ENCODE measurements at regions not wholly inside any gene's neighbourhood (a gene's known extent, or its start where the extent isn't known, plus 50 kb on each side); places are given as distances from the start of the nearest gene placed in this dataset.
A peak's percentile ranks its signal among the peaks of the same experiment; 100 is the strongest.

DNA sequence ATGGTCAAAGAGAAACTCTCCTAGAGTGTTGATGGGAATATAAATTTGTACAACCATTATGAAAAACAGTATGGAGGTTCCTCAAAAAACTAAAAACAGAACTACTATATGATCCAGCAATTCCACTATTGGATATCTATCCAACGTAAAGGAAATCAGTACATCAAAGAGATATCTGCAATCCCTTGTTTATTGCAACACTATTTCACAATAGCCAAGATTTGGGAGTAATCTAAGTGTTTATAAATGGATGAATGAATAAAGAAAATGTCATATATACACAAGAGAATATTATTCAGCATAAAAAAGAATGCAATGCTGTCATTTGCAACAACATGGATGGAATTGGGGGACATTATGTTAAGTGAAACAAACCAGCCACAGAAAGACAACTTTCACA is 1118.1 kb upstream of the PRKX start:
- DNase-seq = no peak
- intact Hi-C loops (cut with DNase I, micrococcal nuclease) = no loop called here
- no peak for ATAC-seq

DNA sequence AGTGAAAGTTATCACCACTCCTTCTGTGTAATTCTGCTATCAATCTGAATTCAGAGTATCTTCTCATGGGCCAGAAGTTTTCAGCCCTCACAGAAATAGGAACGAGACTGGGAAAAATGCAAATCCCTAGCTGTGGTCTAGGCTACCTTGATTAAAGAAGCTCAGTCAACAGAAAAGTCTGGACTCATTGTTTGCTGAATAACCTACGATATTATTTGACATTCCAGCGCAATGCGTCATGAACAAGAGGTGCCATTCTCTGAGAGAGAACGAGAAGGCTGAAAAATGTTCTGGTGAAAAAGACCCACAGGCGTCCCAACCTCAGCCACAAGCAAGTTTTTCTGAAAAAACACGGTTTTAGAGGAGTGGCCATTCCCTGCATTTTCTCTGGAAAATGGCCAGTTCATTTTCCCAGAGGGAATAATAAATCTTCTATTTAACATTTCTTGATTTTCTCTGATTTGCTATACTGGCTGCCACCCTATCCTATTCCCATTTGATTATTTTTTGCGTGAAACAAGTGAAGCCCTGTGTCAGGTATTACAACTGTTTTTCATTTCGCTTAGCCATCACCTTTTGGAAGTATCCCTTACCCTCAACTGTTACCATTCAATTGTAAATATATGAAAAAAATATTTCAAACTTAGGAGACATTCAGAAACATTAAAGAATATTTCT is 1117.6 kb upstream of the PRKX start:
- DNase-seq = no peak
- no peak for ATAC-seq
- intact Hi-C loops (cut with DNase I, micrococcal nuclease) = no loop called here

DNA sequence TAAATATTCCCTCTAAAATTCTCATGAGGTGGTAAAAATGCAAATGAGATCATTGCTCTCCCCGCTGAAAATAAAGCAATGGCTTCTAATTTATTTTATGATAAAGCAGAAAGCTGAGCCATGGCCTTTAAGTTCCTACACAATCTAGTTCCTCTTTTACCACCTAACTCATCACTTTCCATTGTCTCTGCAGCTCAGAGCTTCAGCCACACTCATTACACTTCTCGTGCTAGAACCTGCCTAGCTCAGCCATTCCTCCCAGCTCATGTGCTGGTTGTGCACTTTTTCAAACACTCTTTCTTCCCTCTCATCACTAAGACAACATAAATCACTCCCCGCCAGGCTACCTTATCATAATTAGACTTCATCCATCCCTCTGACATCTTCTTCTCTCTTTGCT is 1112.1 kb upstream of the PRKX start:
- intact Hi-C loops (cut with DNase I, micrococcal nuclease) = no loop called here
- no peak for ATAC-seq
- peak in 1 of 2 donors; percentile 29 for DNase-seq

DNA sequence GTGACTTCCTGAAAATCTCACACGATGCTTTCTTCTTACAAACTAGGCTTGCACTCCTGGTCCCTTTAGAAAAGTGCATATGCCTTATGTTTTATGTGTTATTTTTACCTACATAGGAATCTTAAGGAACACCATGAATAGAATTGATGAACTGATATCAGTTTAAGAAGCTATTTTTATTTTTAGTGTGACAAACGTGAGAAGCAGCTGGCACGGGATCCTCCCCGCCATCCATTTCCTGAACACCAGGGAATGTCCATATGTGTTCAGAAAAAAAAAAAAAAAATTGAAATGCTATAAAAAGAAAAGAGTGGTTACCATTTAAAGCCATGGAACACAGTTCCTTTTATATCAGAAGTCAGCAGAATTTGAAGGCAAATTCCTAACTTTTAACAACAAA is 1096.1 kb upstream of the PRKX start:
- no peak for DNase-seq
- ATAC-seq = no peak
- intact Hi-C loops (cut with DNase I, micrococcal nuclease) = no loop called here

DNA sequence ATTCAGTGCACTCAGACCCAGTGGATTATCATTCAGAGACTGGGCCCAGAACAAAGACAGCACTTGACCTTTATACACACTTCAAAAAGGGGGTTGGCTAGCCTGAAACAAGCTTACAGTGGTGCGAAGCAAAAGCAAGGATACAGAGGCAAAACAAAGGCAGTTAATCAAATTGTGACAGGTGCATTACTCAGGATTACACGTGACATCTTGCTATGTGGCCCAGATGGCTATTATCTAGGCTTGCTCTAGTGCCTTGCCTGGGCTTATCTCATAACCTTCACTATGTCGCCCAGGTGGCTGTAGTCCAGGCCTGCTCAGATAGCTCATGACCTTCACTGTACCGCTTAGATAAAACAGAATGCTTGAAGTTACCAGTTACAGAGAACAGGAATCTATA is 1092.1 kb upstream of the PRKX start:
- DNase-seq (no peak), ATAC-seq (no peak)
- intact Hi-C loops (cut with DNase I, micrococcal nuclease) = no loop called here

DNA sequence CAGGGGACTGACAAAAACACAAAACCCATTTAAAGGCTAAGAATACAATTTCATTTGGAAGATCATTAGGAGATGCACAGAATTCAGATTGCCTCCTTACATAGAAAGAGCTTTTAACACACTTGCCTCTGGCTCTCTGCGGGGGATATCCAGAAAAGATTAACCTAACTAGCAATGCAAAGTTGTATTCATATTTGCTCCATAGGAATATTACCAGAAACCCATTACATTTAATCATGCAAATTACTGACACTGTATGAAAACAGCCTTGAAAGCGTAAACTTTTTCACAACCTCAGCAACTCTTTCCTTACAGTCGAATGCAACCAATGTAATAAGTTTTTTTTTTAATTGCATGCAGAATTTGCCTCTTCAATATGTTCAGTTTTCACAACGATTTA is 1087.3 kb upstream of the PRKX start:
- intact Hi-C loops (cut with DNase I, micrococcal nuclease) = no loop called here
- DNase-seq = no peak
- ATAC-seq = no peak

DNA sequence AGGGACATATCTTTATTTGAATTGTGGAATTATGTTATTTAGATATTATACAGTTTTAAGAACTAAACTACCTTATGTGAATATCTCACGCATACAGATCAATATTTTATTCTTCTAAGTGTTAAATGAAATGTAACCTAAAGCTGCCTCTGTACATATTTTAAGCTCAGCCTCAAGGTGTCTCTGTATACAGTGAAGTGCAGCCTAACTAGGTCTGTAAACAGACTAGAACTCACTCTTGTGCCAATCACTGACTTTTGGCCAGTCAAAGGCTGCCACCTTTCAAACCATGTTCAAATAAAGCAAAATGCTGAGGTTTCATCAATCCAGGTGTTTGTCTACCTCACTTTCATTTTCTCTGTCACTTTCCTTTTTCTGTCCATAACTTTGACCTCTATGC is 1074.5 kb upstream of the PRKX start:
- intact Hi-C loops (cut with DNase I, micrococcal nuclease) = no loop called here
- ATAC-seq (no peak), DNase-seq (no peak)

DNA sequence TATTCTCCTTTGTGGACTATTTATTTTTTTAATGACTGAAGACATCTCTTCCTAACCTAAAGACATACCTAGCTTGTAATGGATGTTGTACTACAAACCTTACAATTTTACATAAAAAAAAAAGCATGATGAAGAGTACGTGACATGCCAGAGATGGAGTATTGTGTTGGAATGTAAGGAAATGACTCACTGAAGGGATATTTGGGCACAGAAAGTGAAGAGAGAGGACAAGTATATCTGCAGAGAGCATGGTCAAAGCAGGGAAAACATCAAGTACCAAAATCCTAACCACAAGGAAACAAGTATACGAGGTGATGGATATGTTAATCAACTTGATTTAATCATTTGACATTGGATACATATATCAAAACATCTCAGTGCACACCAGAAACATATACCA is 1051.4 kb upstream of the PRKX start:
- ATAC-seq = no peak
- DNase-seq = no peak
- intact Hi-C loops (cut with DNase I, micrococcal nuclease) = no loop called here

DNA sequence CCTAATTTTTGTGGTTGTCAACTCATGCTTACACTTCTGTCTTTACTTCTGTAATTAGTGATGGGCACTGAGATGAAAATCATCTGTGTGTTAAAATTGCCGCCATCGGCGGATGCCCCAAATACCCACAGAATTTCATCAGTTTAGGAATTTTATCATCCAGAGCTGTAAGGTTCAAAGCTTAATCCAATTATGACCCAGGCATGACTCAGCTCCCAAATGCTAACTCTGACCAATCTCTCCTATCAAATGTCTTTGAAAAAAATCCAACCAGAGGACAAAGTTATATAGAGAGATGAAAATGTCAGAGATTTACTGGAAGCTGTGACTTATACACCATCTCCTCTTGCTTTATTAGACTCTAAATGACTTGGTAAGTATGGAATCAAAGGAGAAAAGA is 1048.7 kb upstream of the PRKX start:
- intact Hi-C loops (cut with DNase I, micrococcal nuclease) = no loop called here

DNA sequence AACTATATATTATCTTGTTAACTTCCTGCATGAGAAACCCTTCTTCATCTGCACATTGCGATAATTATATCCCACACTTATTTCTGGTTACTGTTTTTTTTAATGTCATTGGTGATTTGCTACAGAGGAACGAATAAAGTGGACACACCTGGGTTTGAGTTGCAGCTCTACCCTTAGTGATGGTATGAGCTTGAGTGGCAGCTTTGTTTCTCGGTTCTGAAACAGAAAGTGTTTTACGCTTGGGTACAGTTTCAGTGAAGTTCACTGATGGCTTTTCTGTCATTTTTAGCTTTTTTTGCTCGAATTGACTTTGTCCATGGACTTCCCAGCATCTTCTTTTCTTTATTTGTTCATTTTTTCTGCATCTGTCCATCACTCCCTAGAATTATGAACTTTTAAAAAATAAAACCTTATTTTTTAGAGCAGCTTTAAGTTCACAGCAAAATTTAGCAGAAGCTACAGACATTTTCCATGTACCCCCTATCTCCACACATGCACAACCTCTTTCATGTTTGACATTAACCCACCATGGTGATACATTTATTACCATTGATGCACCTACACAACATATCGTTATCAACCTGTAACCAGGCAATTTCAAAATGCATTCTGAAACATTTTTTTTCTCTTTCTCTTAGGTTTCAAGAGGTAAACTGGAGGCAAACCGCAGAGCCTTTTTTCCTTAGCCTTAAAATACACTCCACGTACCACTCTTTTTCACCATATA is 1041.6 kb upstream of the PRKX start:
- ATAC-seq = no peak
- intact Hi-C loops (cut with DNase I, micrococcal nuclease) = no loop called here
- DNase-seq = no peak

More for the DNA sequence above, 1048.7 kb upstream of the PRKX start:
- no peak for ATAC-seq
- DNase-seq = no peak

DNA sequence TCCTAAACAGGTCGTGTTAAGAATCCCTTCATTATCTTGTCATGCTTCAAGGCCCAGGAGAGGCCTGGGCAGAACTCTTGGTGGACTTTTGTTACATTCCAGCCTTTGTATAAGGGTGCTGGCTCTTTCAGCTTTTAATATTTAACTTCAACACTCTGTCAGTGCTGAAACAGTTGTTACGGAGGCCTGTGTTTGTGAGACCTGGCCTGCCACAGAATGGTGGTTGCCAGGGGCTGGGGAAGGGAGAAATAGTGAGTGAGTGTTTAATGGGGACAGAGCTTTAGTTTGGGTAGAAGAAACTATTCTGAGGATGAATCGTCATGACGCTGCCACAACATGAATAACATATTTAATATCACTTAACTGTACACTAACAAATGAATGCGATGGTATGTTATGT is 1027.6 kb upstream of the PRKX start:
- intact Hi-C loops (cut with DNase I, micrococcal nuclease) = no loop called here
- ATAC-seq (no peak), DNase-seq (no peak)

DNA sequence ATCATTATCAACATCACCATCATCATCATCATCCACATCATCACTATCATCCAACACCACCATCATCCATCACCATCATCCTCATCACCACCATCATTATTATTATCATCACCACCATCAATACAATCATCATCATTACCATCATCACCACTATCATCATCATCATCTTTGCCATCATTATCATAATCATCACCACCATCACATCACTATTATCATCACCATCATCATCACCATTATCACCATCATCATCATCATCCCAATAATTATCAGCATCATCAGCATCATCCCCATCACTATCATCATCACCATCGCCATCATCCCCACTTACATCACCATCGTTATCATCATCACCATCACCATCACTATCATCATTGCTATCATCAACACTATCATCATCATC is 1021.9 kb upstream of the PRKX start:
- intact Hi-C loops (cut with DNase I, micrococcal nuclease) = no loop called here
- no peak for ATAC-seq

DNA sequence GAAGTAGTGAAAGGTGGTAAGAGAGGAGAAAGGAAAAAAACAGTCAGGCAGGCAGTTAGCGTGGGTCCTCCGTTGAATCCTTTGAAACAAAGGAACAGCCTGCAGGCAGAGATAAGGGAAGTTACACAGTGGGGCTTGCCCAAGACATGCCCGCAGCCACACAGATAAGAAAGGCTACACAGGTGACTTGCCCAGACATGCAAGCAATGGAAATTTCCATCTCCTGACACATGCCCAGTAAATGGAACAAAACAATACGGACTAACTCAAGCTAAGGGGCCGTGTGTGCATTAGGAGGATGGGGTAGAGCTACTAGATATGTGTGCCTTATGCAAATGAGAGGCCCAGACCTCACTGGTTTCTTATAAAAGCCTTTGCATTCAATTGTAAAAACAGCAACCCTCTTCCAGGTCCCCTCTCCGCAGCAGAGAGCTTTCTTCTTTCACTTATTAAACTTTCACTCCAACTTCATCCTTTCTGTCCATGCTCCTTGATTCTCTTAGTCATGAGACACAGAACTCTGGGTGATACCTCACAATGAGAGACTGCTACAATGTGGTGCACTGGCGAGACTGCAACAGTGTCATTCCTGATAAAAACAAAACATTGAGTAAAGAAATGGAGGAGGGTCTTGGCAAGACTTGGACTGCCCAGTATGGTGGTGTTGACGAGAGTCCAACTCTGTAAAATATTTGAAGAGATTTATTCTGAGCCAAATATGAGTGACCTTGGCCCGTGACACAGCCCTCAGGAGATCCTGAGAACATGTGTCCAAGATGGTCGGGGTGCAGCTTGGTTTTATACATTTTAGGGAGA is 997.4 kb upstream of the PRKX start:
- DNase-seq (no peak), ATAC-seq (no peak)
- intact Hi-C loops (cut with DNase I, micrococcal nuclease) = no loop called here

More for the DNA sequence above, 1021.9 kb upstream of the PRKX start:
- no peak for DNase-seq

DNA sequence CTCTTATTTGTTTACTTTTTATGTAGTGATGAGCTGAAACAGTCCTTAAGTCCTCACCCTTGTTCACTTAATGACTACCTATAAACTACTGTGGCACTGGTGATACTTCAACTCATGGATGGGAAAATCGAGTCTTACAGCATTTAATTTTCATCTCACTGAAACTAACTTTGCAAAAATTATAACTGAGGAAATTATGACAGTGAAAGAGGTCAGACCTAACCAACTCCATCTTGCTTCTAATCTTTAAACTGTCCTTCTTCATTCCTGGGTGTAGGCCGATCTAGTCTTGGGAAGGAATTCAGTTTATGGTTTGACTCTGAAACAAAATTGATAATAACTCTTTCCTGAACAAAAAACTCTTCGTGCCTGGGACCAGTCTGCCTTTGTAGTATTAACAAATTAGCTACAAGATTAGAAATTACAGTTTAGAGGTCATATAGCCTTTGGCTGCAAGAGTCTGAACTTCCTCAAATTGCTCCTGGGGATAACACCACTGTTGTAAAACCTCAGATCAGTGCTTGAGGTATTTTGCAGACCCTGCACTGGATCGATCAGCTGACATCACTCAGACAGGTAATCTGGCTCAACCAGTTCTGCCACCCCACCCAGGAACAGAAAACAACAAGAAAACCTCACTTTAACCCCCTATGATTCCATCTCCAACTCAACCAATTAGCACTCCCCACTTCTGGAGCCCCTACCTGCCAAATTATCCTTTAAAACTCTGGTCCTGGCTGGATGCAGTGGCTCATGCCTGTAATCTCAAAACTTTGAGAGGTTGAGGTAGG is 995.7 kb upstream of the PRKX start:
- intact Hi-C loops (cut with DNase I, micrococcal nuclease) = no loop called here
- ATAC-seq (no peak), DNase-seq (no peak)

DNA sequence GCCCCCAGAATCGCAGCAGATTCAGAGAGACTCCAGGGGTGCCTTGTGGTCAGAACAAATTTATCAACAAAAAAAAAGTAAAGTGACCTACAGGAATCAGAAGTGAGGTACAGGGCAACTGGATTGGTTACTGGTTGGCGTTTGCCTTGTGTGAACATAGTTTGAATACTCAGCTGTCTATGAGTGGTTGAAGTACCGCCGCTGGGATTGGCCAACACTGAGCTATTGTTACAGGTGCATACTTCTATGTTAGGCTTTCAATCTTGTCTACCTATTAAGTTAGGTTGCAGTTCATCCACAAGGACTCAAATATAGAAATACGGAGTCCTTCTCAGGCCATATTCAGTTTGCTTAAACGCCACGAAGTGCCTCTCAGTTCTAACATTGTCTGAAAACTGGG is 993.5 kb upstream of the PRKX start:
- intact Hi-C loops (cut with DNase I, micrococcal nuclease) = no loop called here
- DNase-seq (no peak), ATAC-seq (no peak)

DNA sequence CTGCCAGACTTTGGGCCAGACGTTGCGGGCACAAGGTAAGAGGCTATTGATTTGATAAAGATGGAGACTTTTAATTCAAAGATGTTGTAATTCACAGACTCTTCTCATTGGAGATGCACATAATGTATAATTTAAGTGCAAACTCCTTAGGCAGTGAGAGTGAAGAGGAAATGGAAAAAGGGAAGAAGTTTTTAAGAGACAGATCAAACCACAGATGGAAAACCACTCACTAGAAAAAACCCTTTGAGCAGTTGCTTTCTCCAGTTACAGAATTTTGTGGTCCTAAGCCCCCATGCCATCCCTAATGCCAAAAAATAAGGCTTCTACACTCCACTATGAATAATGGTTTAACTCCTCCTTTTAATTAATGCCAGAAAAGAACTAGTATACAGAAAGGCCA is 977.1 kb upstream of the PRKX start:
- DNase-seq (no peak), ATAC-seq (no peak)
- intact Hi-C loops (cut with DNase I, micrococcal nuclease) = no loop called here

DNA sequence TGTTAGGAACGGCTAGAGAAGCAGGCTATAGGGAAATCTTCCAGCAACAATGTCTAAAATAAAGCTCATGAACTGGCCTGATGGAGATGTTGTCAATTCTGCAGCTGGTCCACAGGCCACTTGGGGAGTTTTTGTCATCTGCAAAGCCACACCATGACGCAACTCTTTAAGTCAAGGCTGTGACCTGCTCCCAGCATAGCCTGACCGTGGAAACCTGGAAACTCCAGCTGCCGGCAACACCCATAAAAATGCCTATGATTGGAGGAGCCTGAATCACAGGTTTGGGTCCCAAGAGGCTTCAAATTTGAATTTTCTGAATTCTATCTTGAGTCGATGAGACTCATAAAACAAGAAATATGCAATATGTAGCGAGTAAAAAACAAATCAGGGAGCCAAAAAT is 969.2 kb upstream of the PRKX start:
- intact Hi-C loops (cut with DNase I, micrococcal nuclease) = no loop called here
- DNase-seq (no peak), ATAC-seq (no peak)

DNA sequence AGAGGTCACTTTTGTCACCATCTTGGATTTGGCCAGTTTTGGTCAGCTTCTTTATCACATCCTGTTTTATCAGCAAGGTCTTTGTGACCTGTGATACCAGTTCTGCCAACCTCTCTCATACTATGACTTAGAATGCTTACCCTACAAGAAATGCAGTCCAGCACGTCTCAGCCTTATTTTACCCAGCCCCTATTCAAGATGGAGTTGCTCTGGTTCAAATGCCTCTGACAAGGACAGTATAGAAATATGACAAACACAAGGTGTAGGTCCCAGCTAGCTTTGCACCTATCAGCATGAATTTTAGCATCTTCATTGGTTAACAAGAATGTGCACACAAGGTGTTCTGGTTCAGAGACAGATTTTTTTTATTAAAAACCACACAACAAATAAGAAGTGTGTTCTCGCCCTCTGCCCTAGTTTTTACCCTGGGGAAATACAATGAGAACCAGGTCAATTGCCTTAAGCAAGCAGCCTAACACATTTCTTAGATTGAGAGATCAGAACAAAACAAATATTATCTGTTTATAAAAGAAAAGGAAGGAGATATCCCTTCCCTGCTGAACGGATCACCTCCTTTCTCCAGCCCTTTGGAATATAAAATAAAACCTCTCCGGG is 962.3 kb upstream of the PRKX start:
- intact Hi-C loops (cut with DNase I, micrococcal nuclease) = no loop called here
- no peak for DNase-seq
- no peak for ATAC-seq
